HG03097 (cell line): ENCODE measurements at regions not wholly inside any gene's neighbourhood (a gene's known extent, or its start where the extent isn't known, plus 50 kb on each side); places are given as distances from the start of the nearest gene placed in this dataset.
"Not testable (repeated sequence)": the region's sequence is repeated elsewhere in the genome, so short reads cannot be mapped to it uniquely, and the experiment has no call there.

ENCODE experiments used
- ATAC-seq: cut with Tn5 transposase; IDR thresholded peaks from one replicate; pipeline ENCODE4 v1.9.1; 2021; ENCODE audit not compliant: unreplicated experiment, low FRiP score

GRCh38 chr3:10726787-10727186 is 89.2 kb upstream of the SLC6A11 start:
- ATAC-seq, result no peak

DNA sequence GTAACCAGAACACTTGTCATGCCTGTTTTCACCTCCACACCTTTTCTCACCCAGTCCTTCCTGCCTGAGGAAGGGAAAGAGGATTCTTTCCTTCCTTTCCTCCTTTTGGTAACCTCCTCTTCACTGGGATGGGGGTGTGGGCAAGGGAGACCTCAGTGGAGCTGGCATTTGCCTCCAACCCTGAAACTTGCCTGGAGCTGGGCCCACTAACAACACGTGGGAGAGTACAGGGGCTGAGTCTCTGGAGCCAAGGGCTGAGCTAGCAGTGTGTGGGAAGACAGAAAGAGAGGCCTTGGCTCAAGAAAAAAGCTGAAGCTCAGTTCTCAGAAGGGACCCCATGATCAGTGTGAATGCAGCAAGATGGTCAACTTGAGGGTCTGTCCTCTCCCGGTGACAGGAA is 86.6 kb upstream of the SLC6A11 start:
- no peak for ATAC-seq

GRCh38 chr3:10732292-10732691 is 83.7 kb upstream of the SLC6A11 start:
- ATAC-seq, result no peak

- no peak for ATAC-seq
Observed at GRCh38 chr3:10733297-10733696, 82.7 kb upstream of the SLC6A11 start.

GRCh38 chr3:10736444-10736843 is 79.6 kb upstream of the SLC6A11 start:
- ATAC-seq, result not testable (repeated sequence)

DNA sequence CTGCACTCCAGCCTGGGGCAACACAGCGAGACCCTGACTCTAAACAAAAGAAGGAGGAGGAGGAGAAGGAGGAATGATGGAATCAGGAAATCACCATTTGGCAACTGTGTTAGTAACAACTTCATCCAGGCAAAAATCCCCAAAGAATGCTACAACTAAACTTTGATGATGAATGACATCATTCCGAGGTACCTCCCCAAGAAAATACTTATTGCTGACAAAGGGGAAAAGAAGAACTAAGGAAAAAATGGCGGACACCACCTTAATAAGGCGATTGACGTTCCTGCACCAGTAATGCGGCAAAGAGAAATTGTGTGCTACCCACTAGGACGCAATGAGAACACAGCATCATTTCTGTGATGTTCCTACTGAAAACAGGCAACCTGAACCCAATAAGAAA is 78.2 kb upstream of the SLC6A11 start:
- no peak for ATAC-seq

DNA sequence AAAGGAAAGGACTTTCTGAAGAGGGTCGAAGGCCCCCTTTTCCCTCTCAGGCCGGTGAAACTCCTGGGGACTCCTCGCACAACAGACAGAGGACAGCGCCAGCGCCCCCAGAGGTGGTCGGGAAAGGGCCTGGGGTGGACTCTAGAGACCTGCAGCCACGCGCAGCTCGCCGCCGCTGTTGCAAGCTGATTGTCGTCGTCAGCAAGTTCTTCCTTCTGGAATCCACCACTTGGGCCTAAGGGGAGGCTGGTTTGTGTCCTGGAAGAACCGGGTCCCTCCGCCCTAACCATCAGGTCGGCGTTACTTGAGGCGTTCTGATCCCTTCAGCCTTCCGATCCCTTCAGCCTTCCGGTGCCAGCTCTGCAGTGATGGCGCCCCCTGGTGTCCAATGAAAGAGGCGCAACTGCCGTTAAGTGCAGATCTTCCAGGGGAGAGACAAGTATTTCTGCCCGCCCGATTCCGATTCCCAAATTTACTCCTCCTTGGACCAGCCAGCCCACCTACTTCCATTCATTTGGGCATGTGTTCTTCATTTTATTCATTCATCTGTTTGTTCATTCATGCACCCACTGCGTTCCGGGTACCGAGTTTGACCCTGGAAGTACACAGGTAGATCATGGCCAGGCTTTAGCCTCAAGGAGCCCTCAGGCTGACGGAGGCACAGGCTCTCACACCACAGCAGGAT is 77.2 kb upstream of the SLC6A11 start:
- ATAC-seq, result no peak

DNA sequence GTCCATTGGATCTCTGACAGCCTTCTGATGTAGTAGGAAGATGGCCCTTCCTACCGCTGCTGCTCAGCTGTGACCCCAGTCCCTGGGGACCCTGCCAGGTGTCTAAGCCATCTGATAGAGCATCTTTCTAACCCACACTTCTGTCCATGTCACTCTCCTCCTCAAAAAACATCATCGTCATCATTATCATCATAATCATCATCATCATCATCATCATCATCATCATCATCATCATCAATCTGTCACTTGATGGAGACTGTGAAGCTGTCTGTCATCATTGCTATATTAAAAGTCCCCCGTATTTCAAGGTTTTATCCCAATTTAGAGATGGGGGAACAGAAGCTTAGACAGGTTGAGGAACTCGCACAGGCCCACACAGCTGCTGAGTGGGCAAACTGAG is 75.1 kb upstream of the SLC6A11 start:
- ATAC-seq, result no peak

DNA sequence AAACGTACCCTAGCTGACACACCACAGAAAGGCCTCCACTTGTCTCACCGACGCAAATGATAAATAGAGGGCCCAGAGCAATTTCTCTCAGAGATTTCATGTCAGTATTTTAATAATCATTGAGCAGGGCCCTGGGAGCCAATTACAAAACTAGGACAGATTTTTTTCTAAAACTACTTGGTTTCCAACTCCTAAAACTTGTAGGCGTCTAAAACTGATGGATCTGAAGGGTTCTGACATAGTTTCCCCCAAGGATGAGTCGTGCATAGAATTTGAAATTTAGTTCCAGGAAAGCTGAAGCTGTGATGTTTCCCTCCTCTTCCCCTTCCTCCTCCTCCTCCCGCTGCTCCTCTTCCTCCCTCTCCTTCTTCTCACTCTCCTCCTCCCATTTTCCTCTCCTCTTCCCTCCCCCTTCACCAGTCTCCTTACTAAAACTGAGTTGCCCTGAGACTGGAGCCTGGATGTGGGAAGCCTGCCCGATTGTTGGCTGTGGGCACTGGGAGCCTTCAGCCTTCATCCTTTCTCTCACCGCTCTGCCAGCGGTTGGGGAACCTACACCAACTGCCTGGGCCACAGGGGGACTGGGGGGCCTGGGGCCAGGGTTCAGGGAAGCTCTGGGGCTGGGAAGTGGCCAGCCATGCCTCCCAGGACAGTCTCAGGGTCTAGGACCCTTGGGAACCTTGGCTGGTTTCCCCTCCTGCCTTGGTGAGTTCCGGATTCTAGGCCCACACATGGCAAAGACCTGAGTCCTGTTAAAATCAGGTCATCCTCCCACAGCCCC is 73.9 kb upstream of the SLC6A11 start:
- no peak for ATAC-seq

DNA sequence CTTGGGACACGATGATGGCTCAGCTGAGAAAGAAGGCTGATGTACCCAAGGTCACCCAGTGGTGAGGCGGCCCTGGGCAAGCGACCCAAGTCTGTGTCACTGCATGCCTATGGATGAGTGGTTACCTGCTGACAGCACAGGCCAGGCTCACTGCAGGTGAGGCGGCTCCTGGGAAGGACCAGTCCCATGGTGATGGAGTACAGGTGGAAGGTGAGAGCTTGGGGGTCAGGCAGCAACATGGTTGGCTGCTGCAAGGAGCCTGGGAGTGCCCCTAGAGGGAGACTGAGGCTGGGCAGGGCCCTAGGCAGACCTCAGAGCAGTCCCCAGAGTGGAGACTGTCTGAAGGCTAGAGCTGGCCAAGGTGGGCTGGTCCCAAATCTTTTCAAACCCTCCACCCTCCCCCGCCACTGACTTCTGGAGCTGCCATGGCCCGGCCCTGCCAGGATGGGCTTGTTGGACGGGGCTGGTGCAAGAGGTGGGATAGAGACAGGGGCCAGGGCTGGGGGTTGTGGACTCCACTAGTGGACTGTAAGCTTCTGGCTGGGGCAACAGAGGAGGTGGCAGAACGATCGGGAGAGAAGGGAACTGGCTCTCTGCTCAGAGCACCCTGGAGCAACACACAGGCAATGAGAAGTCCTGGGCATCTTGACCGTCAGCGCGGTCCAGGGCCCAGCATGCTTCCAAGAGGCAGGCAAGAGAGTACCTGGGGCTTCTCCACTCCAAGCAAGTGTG is 72.5 kb upstream of the SLC6A11 start:
- ATAC-seq, result no peak

GRCh38 chr3:10744098-10744465 is 71.9 kb upstream of the SLC6A11 start:
- ATAC-seq, result no peak

GRCh38 chr3:10745392-10745791 is 70.6 kb upstream of the SLC6A11 start:
- ATAC-seq, result no peak

DNA sequence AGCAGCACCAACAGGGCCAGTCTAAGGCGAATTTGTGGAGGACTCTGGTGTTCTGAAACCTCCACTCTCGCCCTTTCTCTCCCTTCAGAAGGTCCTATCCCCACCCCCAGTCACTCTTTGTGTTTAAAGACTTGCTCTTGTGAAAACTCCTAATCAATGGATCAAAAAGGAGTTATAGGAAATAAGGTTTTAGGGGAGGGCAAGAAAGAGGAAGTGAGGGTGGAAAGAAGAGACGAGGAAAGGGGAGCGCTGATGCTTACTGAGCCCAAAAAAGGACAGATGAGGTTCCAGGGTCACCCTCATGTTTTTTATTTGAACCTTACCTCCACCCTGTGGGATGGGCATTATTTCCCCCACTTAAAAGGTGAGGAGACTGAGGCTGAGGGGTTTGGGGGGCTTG is 70.0 kb upstream of the SLC6A11 start:
- ATAC-seq, result no peak

GRCh38 chr3:10746684-10747083 is 69.3 kb upstream of the SLC6A11 start:
- no peak for ATAC-seq

DNA sequence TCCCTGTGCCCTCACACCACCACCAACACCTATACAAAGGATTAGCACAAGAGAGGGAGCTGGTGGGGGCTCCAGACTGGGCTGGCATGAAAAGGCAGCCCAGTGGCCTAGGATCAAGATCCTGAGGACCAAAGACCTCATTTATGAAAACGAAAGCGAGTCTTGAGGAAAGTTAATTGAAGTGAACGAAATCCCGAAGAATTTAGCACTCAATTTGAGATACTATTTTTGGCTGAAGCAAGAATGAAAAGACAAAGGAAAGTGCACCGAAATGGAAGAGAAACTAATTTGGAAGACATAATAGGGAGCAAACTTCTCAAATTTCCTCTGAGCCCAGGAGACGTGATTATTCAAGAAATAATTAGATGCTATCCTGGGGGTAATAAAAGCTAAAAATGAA is 68.7 kb upstream of the SLC6A11 start:
- no peak for ATAC-seq

DNA sequence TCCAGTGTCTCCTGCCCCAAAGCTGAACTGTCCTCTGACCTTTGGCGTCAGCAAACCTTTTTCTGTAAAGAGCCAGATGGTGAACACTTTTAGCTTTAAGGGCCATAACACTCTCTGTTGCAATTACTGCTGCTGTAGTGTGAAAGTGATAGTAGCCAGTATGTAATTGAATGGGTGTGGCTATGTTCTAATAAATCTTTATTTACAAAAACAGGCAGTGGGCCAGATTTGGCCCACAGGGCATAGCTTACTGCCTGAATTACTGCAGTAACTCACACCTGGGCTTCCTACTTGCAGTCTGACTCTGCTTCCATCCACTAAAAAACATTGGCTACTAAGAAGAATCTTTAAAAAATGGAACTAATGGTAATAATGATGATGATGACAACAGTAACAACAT is 68.0 kb upstream of the SLC6A11 start:
- no peak for ATAC-seq

DNA sequence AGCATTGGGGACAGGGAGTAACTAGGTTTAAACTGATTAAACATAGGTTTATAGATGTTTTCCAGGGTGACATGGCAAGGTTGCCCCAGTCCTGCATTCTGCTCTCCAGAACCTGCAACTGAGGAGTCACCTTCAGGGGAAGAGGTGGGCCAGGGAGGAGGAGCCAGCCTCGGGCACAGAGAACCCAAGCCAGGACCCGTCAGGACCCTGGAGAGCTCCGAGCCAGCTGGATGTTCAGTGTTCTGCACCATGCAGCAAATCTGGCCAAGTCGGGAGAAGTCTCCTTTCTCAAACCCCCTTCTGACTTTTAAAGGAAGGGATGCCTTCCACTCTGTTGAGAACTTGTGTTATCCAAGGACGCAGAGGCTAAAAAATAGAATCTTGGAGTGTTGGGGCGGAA is 62.1 kb upstream of the SLC6A11 start:
- ATAC-seq, result no peak

DNA sequence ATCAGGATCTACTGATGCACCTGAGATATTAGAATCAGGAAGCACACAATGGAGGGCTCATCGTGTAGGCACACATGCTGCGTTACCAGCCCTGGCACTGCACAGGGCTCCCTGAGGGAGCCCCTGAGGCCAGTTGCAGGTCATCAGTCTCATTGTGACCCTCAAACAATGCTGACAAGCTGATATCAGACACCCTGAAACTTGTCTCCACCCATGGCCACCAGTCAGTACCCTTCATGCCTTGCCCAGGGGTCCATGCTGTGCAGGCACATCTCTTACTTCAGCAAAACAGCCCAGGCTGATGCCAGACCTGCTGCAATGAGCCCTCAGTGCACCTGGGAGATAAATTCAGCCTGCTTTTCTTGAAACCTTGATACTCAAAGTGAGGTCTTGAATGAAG is 59.5 kb upstream of the SLC6A11 start:
- ATAC-seq, result no peak

- no peak for ATAC-seq
Observed at GRCh38 chr3:10757021-10757820, 58.8 kb upstream of the SLC6A11 start.

- no peak for ATAC-seq
Observed at GRCh38 chr3:10757821-10758130, 58.3 kb upstream of the SLC6A11 start.
